HCT116 (cell line): ENCODE measurements at regions not wholly inside any gene's neighbourhood (a gene's known extent, or its start where the extent isn't known, plus 50 kb on each side); places are given as distances from the start of the nearest gene placed in this dataset.

Source experiments
- ATAC-seq: fragments of 200-7000 bp; cut with Tn5 transposase; 2 replicates; pipeline ENCODE4 v1.9.1; 2020; ENCODE audit warnings: mild to moderate bottlenecking, moderate library complexity
- BruUV-seq: library from RNA; stranded (reverse); fragments of 400-500 nt; replicated peaks from 2 replicates; lab custom pipeline; 2021; lab: Mats Ljungman, UMichigan
- CTCF ChIA-PET: fragments of 300-600 bp; sonication (Branson Sonifier 250); formaldehyde crosslinking; loops from one replicate; lab custom pipeline; 2021; ENCODE audit warnings: antibody characterized with exemption; lab: Charles Lee
- POLR2A ChIA-PET: fragments of 300-600, 350-600 bp; sonication (Branson Sonifier 250); formaldehyde crosslinking; loops from one replicate; lab custom pipeline; 2021; ENCODE audit warnings: antibody characterized with exemption; lab: Charles Lee
- RAD21 ChIA-PET, 2 experiments: fragments of 300-600 bp; sonication (Branson Sonifier 250); formaldehyde crosslinking; loops; one replicate each; lab custom pipeline; 2023; ENCODE audit warnings: low total read pairs in 2 of 2; ENCODE audit not compliant: uncharacterized antibody in 2 of 2, unreplicated experiment in 2 of 2, low non-redundant PET in 1 of 2; lab: Charles Lee
- DNase-seq: peaks from one replicate; pipeline ENCODE4 v3.0.0-alpha.2; 2010; ENCODE audit warnings: low read depth, low spot score
- H2AFZ ChIP-seq: fragments of 200-600 bp; shearing (Covaris generic), sonication (generic); 2 replicates; pipeline ENCODE4 v1.6.1; 2017; ENCODE audit warnings: low read depth, mixed run types, mixed read lengths, antibody characterized with exemption, low read length; ENCODE audit not compliant: poor library complexity, severe bottlenecking
- H3K27ac ChIP-seq: 2 replicates; pipeline ENCODE4 v1.5.1; 2012; ENCODE audit warnings: low read depth, low read length
- H3K27me3 ChIP-seq: fragments of 200-600 bp; sonication (generic); 2 replicates; pipeline ENCODE4 v1.6.1; 2016; ENCODE audit warnings: mixed run types, low read length, mixed read lengths; ENCODE audit not compliant: insufficient read depth
- H3K36me3 ChIP-seq, 2 experiments: fragments of 200-500 bp in 1 of 2; fragments of 200-600 bp in 1 of 2; sonication (Bioruptor generic) in 1 of 2; sonication (generic) in 1 of 2; 2 replicates each; pipeline versions ENCODE4 v1.5.1 to v1.6.1; 2014 to 2016; ENCODE audit warnings: low read length in 2 of 2, inconsistent platforms in 1 of 2, mixed read lengths in 1 of 2, mixed run types in 1 of 2; ENCODE audit not compliant: insufficient read depth in 2 of 2, control insufficient read depth in 1 of 2
- H3K4me1 ChIP-seq, 2 experiments: fragments of 200-600 bp in 1 of 2; sonication (generic) in 1 of 2; 2 replicates each; pipeline versions ENCODE4 v1.5.1 to v1.6.1; 2012 to 2017; ENCODE audit warnings: low read length in 2 of 2, inconsistent platforms in 1 of 2, mild to moderate bottlenecking in 1 of 2, mixed read lengths in 1 of 2, mixed run types in 1 of 2, moderate library complexity in 1 of 2; ENCODE audit not compliant: insufficient read depth in 2 of 2, control insufficient read depth in 1 of 2
- H3K4me2 ChIP-seq: fragments of 200-600 bp; sonication (generic); 2 replicates; pipeline ENCODE4 v1.6.1; 2017; ENCODE audit warnings: mixed run types, low read length, mixed read lengths
- H3K4me3 ChIP-seq, 2 experiments: fragments of 200-600 bp in 1 of 2; sonication (generic) in 1 of 2; replicated peaks in 1 of 2; 2 replicates each; pipeline ENCODE4 v1.5.1; 2011 to 2016; ENCODE audit warnings: low read length in 2 of 2, control low read depth in 1 of 2, low read depth in 1 of 2, mild to moderate bottlenecking in 1 of 2, mixed read lengths in 1 of 2, mixed run types in 1 of 2
- H3K79me2 ChIP-seq: fragments of 200-600 bp; sonication (generic); 2 replicates; pipeline ENCODE4 v1.6.1; 2017; ENCODE audit warnings: mild to moderate bottlenecking, mixed run types, low read length, moderate library complexity, mixed read lengths; ENCODE audit not compliant: insufficient read depth
- H3K9ac ChIP-seq: fragments of 200-600 bp; sonication (generic); 2 replicates; pipeline ENCODE4 v1.6.1; 2016; ENCODE audit warnings: low read length, mixed read lengths
- H3K9me2 ChIP-seq: fragments of 200-600 bp; sonication (generic), shearing (Covaris generic); 2 replicates; pipeline ENCODE4 v1.6.1; 2017; ENCODE audit warnings: mixed run types, mild to moderate bottlenecking, moderate library complexity; ENCODE audit not compliant: insufficient read depth
- H3K9me3 ChIP-seq, 2 experiments: fragments of 200-500 bp in 1 of 2; fragments of 200-600 bp in 1 of 2; sonication (Bioruptor generic) in 1 of 2; sonication (generic) in 1 of 2; 2 replicates each; pipeline ENCODE4 v1.6.1; 2014 to 2017; ENCODE audit warnings: low read length in 2 of 2, mixed read lengths in 2 of 2, inconsistent platforms in 1 of 2, low read depth in 1 of 2, mild to moderate bottlenecking in 1 of 2, mixed run types in 1 of 2, moderate library complexity in 1 of 2; ENCODE audit not compliant: control insufficient read depth in 1 of 2, insufficient read depth in 1 of 2
- H4K20me1 ChIP-seq: fragments of 200-600 bp; sonication (generic), shearing (Covaris generic); 2 replicates; pipeline ENCODE4 v1.6.1; 2017; ENCODE audit warnings: mixed run types, mild to moderate bottlenecking, moderate library complexity; ENCODE audit not compliant: insufficient read depth
- ATF3 ChIP-seq: IDR thresholded peaks from 2 replicates; pipeline ENCODE4 v1.6.1; 2012
- CBX3 ChIP-seq: IDR thresholded peaks from 2 replicates; pipeline ENCODE4 v1.6.1; 2012; ENCODE audit warnings: low read depth
- EGR1 ChIP-seq: IDR thresholded peaks from 2 replicates; pipeline ENCODE4 v1.6.1; 2012; ENCODE audit warnings: low read depth
- EZH2 ChIP-seq: fragments of 200-600 bp; sonication (generic); IDR thresholded peaks from 2 replicates; pipeline ENCODE4 v1.6.1; 2017; ENCODE audit warnings: antibody characterized with exemption, mixed run types
- EZH2phosphoT487 ChIP-seq: fragments of 200-600 bp; IDR thresholded peaks from 2 replicates; pipeline ENCODE4 v1.6.1; 2018; ENCODE audit warnings: antibody characterized with exemption, borderline replicate concordance
- FOSL1 ChIP-seq: IDR thresholded peaks from 2 replicates; pipeline ENCODE4 v1.6.1; 2012; ENCODE audit warnings: low read depth
- JUND ChIP-seq: IDR thresholded peaks from 2 replicates; pipeline ENCODE4 v1.6.1; 2012
- MAX ChIP-seq: IDR thresholded peaks from 2 replicates; pipeline ENCODE4 v1.6.1; 2012
- POLR2A ChIP-seq: IDR thresholded peaks from 2 replicates; pipeline ENCODE4 v1.7.0; 2011; ENCODE audit warnings: borderline replicate concordance; ENCODE audit not compliant: insufficient read depth, insufficient read length; ENCODE audit errors: extremely low read depth
- POLR2AphosphoS5 ChIP-seq: IDR thresholded peaks from 2 replicates; pipeline ENCODE4 v1.6.1; 2011; ENCODE audit warnings: mild to moderate bottlenecking, low read depth, low read length, moderate library complexity
- RAD21 ChIP-seq: IDR thresholded peaks from 2 replicates; pipeline ENCODE4 v1.6.1; 2012; ENCODE audit warnings: low read depth, mild to moderate bottlenecking
- REST ChIP-seq: IDR thresholded peaks from 2 replicates; pipeline ENCODE4 v1.6.1; 2012; ENCODE audit warnings: low read depth
- SIN3A ChIP-seq: IDR thresholded peaks from 2 replicates; pipeline ENCODE4 v1.6.1; 2012; ENCODE audit warnings: low read depth
- SP1 ChIP-seq: IDR thresholded peaks from 2 replicates; pipeline ENCODE4 v1.6.1; 2012; ENCODE audit warnings: low read depth
- SRF ChIP-seq: IDR thresholded peaks from 2 replicates; pipeline ENCODE4 v1.6.1; 2012; ENCODE audit warnings: low read depth
- TCF7L2 ChIP-seq: IDR thresholded peaks from 2 replicates; pipeline ENCODE4 v1.7.0; 2011; ENCODE audit warnings: borderline replicate concordance, inconsistent platforms; ENCODE audit not compliant: insufficient read depth, insufficient read length; ENCODE audit errors: extremely low read depth
- ZBTB33 ChIP-seq: IDR thresholded peaks from 2 replicates; pipeline ENCODE4 v1.6.1; 2011; ENCODE audit warnings: mild to moderate bottlenecking, low read length, moderate library complexity; ENCODE audit not compliant: insufficient replicate concordance; ENCODE audit errors: extremely low read depth
- ZFX ChIP-seq: fragments of 450-650 bp; IDR thresholded peaks from 2 replicates; pipeline ENCODE4 v1.6.1; 2017
- ZNF274 ChIP-seq: fragments of 200-500 bp; sonication (Bioruptor generic); IDR thresholded peaks from 2 replicates; pipeline ENCODE4 v1.6.1; 2014; ENCODE audit warnings: mild to moderate bottlenecking, low read depth, low read length, inconsistent platforms
- intact Hi-C: fragments of 100-400 bp; cut with micrococcal nuclease; formaldehyde crosslinking; loops from 2 replicates; pipeline ENCODE4 v1.10.0; 2022
- TF ChIP-seq, protein P1 (sequence below), 3 experiments: fragments of 200-600 bp in 1 of 3; sonication (generic) in 1 of 3; IDR thresholded peaks in 2 of 3; conservative IDR thresholded peaks in 1 of 3; 2 replicates each; pipeline ENCODE4 v1.5.1; 2012 to 2017; ENCODE audit warnings: low read depth in 2 of 3, low read length in 2 of 3, antibody characterized with exemption in 1 of 3, borderline replicate concordance in 1 of 3, control low read depth in 1 of 3, mild to moderate bottlenecking in 1 of 3, mixed read lengths in 1 of 3, mixed run types in 1 of 3, moderate library complexity in 1 of 3; ENCODE audit not compliant: insufficient read depth in 1 of 3

GRCh38 chr11:22431106-22431505 lies 92.9 kb downstream of the SLC17A6 start (continued):
- TF ChIP-seq EZH2phosphoT487, result no peak
- TF ChIP-seq ZFX, result no peak
- TF ChIP-seq FOSL1, result no peak
- no peak for TF ChIP-seq JUND
- TF ChIP-seq ZBTB33, result no peak
- no peak for TF ChIP-seq RAD21
- no peak for TF ChIP-seq ZNF274
- TF ChIP-seq TCF7L2, result no peak
- TF ChIP-seq SIN3A, result no peak
- TF ChIP-seq, all 23 proteins: peak for 0

DNA sequence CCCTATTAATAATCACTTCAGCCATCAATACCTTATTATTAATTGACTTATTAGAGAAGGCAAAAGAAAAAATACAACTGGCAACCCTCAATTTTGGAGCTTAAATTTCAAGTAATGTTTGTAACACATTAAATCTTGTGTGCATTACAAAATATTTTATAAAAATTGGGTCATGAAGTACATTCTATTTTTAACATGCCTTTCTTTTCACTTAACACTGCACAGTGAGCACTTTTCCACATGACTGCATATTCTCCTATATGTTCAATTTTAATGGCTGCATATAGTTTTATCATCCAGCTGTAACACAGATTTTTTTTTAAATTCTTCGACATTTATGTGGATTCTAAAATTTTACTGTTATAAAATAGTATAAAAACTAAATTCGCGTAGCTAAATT lies 92.5 kb downstream of the SLC17A6 start:
- DNase-seq, result no peak
- Histone ChIP-seq H3K9me3 (no peaks in the 10 kb centered on the region), H4K20me1 (no peaks in the 10 kb centered on the region), H3K27ac (no peak overlapping the region), H3K36me3 (no peaks in the 10 kb centered on the region), H3K4me2 (no peak overlapping the region), H3K9ac (no peak overlapping the region), H2AFZ (no peak overlapping the region), H3K79me2 (no peaks in the 10 kb centered on the region), H3K4me1 (no peaks in the 10 kb centered on the region), H3K9me2 (no peaks in the 10 kb centered on the region), H3K27me3 (no peaks in the 10 kb centered on the region), H3K4me3 (no peak overlapping the region)
- ChIA-PET RAD21 (no interaction called here), POLR2A (no interaction called here), CTCF (no interaction called here)
- no TSS peak for BruUV-seq
- intact Hi-C loops, result no loop called here
- ATAC-seq, result no peak
- TF ChIP-seq EZH2phosphoT487 (no peak), SIN3A (no peak), MAX (no peak), JUND (no peak), POLR2AphosphoS5 (no peak), TCF7L2 (no peak), CBX3 (no peak), ZNF274 (no peak), POLR2A (no peak), EZH2 (no peak), SRF (no peak), EGR1 (no peak), SP1 (no peak), REST (no peak), ATF3 (no peak), ZFX (no peak)
- TF ChIP-seq, protein P1, sequence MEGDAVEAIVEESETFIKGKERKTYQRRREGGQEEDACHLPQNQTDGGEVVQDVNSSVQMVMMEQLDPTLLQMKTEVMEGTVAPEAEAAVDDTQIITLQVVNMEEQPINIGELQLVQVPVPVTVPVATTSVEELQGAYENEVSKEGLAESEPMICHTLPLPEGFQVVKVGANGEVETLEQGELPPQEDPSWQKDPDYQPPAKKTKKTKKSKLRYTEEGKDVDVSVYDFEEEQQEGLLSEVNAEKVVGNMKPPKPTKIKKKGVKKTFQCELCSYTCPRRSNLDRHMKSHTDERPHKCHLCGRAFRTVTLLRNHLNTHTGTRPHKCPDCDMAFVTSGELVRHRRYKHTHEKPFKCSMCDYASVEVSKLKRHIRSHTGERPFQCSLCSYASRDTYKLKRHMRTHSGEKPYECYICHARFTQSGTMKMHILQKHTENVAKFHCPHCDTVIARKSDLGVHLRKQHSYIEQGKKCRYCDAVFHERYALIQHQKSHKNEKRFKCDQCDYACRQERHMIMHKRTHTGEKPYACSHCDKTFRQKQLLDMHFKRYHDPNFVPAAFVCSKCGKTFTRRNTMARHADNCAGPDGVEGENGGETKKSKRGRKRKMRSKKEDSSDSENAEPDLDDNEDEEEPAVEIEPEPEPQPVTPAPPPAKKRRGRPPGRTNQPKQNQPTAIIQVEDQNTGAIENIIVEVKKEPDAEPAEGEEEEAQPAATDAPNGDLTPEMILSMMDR (IDR thresholded peaks at IDR 0.05 in 2 of 3, conservative IDR thresholded peaks at IDR 0.05 in 1 of 3; ENCODE audit: borderline replicate concordance in 1 of 3, insufficient read depth in 1 of 3, low read depth in 2 of 3, low read length in 2 of 3), result no peak
